ENCODE measurements at regions not wholly inside any gene's neighbourhood (a gene's known extent, or its start where the extent isn't known, plus 50 kb on each side); places are given as distances from the start of the nearest gene placed in this dataset.
"Not testable (repeated sequence)": the region's sequence is repeated elsewhere in the genome, so short reads cannot be mapped to it uniquely, and the experiment has no call there.

DNA sequence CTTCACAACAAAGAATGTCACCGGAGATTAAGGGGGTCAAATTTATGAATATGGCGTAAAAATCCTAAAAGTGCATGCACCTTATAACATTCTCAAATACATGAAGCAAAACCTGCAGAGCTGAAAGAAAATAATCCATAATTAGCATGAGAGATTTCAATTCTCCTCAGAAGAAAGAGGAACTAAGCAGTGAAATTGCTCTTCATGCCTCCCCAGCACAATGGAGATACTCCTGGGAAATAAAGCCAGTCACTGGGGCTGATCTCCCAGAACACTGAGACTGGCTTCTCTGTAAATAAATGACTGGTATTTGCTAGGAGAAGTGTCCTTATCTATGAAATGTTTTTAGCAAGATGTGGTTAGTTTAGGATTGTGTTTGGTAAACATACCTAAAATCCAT is 68.1 kb downstream of the GOLGA6L6 start:
- not testable (repeated sequence) for DNase-seq

GRCh38 chr15:20472983-20473382 is 68.6 kb downstream of the GOLGA6L6 start:
- DNase-seq, result not testable (repeated sequence)

- DNase-seq, result not testable (repeated sequence)
These were observed 70.8 kb downstream of the GOLGA6L6 start for GRCh38 chr15:20470810-20471209.

DNA sequence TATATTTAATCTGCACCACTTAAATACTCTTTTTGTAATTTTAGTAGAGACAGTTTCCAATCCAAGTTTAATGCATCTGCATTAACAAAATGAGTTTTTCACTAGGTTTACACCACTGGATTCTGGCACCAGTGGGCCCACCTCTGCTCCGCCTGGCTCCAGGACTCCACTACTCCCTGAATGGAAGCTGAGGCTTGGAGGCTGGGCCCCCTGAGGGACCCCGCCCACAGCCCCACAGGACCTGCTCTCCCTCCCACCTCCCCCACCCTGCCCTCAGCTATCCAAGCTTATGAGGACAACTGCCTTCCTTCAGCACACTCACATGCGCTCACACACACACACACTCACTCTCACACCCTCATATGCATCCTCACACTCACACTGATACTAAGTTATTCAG is 100.5 kb downstream of the GOLGA6L6 start:
- not testable (repeated sequence) for DNase-seq

- not testable (repeated sequence) for DNase-seq
These were observed 101.2 kb downstream of the GOLGA6L6 start for GRCh38 chr15:20440390-20440789.

DNA sequence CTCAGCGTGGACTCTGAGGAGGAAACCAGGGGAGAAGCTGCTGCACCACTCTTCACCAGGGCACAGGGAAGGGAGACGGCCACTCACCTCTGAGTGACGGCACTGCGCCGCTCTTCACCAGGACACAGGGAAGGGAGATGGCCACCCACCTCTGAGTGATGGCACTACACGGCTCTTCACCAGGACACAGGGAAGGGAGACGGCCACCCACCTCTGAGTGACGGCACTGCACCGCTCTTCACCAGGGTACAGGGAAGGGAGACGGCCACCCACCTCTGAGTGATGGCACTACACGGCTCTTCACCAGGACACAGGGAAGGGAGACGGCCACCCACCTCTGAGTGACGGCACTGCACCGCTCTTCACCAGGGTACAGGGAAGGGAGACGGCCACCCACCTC is 102.5 kb downstream of the GOLGA6L6 start:
- DNase-seq, result not testable (repeated sequence)

DNA sequence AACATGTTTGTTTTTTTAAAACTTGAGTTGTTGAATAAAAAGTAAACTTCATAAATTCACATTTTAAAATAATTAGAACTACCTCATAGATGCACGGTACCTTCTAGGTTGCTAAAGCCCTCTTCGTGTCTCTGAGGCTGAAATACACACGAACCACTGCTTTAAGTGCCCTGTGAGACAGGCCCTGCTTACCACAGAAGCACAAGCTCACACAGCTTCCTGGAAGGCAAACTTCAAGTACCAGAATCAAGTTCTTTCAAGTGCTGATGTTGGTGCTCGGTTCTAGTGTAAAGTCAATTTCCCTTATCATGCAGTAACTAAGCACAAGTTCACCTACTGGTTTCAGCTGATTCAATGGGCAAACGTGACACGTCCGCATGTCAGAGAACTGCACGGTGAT is 103.3 kb downstream of the GOLGA6L6 start:
- DNase-seq, result not testable (repeated sequence)

GRCh38 chr15:20433468-20433867 is 108.1 kb downstream of the GOLGA6L6 start:
- DNase-seq, result not testable (repeated sequence)

DNA sequence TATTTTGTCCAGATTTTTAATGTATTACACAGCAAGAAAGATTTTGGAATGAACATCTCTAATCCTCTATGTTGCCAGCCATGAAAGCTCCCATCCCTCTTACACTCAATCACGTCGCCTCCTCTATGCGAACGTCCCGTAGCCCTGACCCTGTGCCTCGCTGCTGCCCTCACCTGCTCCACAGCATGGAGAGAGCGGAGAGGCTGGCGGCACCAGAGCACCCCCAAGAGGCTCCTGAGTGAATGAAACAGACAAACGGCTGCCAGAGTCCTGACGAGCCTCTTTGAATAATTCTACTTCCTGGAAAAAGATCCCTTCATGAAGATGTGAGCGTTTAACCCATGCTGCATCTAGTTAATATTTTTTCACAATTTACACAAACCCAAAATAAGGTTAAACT is 111.1 kb downstream of the GOLGA6L6 start:
- not testable (repeated sequence) for DNase-seq

- DNase-seq, result not testable (repeated sequence)
These were observed 120.9 kb downstream of the GOLGA6L6 start for GRCh38 chr15:20420710-20421109.

GRCh38 chr15:20416618-20417017 is 125.0 kb downstream of the GOLGA6L6 start:
- DNase-seq, result not testable (repeated sequence)

GRCh38 chr15:20409667-20410198 is 131.9 kb downstream of the GOLGA6L6 start:
- DNase-seq, result not testable (repeated sequence)

DNA sequence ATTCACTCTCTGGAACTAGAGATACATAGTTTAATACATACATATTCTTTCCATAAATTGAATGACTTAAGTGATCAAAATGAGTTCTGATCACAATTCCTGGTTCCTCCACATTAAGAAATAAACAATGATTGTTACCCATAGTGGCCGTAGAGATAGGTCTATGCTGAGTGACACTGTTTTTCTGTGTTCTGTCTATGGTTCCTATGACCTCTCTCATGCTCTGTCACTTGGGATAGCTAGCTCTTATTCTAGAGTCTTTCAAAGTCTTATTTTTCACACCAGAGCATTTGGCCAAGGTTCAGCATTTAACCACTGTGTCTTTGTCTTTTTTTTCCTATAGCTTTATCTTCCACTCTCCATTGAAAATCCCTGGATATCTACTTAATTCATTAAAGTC is 132.4 kb downstream of the GOLGA6L6 start:
- no peak for DNase-seq

- DNase-seq, result no peak
These were observed 134.0 kb downstream of the GOLGA6L6 start for GRCh38 chr15:20407553-20407952.

GRCh38 chr15:20404571-20404970 is 137.0 kb downstream of the GOLGA6L6 start:
- DNase-seq, result not testable (repeated sequence)

GRCh38 chr15:20402586-20402985 is 139.0 kb downstream of the GOLGA6L6 start:
- not testable (repeated sequence) for DNase-seq

DNA sequence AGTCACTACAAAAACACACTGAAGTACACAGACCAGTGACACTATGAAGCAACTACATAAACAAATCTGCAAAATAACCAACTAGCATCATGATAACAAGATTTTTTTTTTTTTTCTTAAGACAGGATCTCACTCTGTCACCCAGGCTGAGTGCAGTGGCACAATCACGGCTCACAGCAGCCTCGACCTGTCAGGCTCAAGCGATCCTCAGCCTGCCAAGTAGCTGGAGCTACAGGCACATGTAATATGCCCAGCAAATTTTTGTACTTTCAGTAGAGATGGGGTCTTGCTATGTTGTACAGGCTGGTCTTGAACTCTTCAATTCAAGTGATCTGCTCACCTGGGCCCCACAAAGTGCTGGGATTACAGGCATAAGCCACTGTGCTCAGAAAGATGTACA is 140.5 kb downstream of the GOLGA6L6 start:
- not testable (repeated sequence) for DNase-seq

DNA sequence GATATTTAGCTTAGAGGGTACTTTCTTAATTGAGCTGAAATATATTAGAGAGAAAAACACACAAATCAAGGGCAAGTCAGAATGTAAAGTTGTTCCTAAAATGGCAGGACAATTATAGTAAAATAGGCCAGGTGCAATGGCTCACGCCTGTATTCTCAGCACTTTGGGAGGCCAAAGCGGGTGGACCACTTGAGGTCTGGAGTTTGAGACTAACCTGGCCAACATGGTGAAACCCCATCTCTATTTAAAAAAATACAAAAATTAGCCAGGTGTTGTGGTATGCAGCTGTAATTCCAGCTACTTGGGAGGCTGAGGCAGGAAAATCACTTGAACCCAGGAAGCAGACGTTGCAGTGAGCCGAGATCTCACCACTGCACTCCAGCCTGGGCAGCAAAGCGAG is 142.9 kb downstream of the GOLGA6L6 start:
- DNase-seq, result not testable (repeated sequence)

- not testable (repeated sequence) for DNase-seq
These were observed 153.4 kb downstream of the GOLGA6L6 start for GRCh38 chr15:20388161-20388560.

- DNase-seq, result no peak
These were observed 155.4 kb downstream of the GOLGA6L6 start for GRCh38 chr15:20386198-20386597.

GRCh38 chr15:20380199-20380598 is 161.4 kb downstream of the GOLGA6L6 start:
- not testable (repeated sequence) for DNase-seq

- DNase-seq, result no peak
These were observed 164.7 kb downstream of the GOLGA6L6 start for GRCh38 chr15:20376872-20377271.

- DNase-seq, result not testable (repeated sequence)
These were observed 169.2 kb downstream of the GOLGA6L6 start for GRCh38 chr15:20372416-20372815.

- DNase-seq, result no peak
These were observed 172.1 kb downstream of the GOLGA6L6 start for GRCh38 chr15:20369500-20369899.

DNA sequence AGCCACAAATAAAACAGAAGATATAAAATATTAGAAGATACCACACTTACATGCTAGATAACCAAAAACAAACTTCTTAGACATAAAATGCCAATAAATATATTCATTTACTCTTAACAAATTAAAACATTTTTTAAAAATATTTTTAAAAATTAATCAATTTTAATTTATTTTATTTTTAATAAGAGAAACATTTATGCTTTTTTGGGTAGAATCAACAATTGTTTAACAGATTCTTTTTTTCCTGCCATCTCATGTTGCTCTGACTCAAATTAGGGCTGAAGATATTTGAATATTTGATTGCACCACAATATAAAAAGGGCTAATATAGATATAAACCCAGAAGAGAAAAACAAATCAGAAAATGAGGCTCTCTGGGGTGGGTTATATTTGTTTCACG is 172.6 kb downstream of the GOLGA6L6 start:
- no peak for DNase-seq
